Heart left ventricle (tissue), 16 donors: ENCODE measurements at regions not wholly inside any gene's neighbourhood (a gene's known extent, or its start where the extent isn't known, plus 50 kb on each side); places are given as distances from the start of the nearest gene placed in this dataset.
A peak's percentile ranks its signal among the peaks of the same experiment; 100 is the strongest.
"Not testable (repeated sequence)": the region's sequence is repeated elsewhere in the genome, so short reads cannot be mapped to it uniquely, and the experiment has no call there.

Experiments used
- ATAC-seq, 4 donors: fragments of 200-7000 bp; cut with Tn5 transposase; one replicate each; pipeline ENCODE4 v1.9.1; 2020 to 2022; ENCODE audit warnings: moderate library complexity in 4 of 4, mild to moderate bottlenecking in 3 of 4, moderate number of reproducible peaks in 1 of 4
- DNase-seq, 5 donors: peaks; one replicate each; pipeline ENCODE4 v3.0.0-alpha.2; 2020
- H3K27ac ChIP-seq, 12 donors: fragments of 200-600 bp; sonication (generic) in 4 of 12; one replicate each; pipeline versions ENCODE4 v1.5.0 to v1.8.0; 2016 to 2022; ENCODE audit warnings: mild to moderate bottlenecking in 2 of 12
- H3K27me3 ChIP-seq, 9 donors: fragments of 200-600 bp; sonication (generic) in 2 of 9; one replicate each; pipeline versions ENCODE4 v1.5.1 to v1.8.0; 2016 to 2022; ENCODE audit warnings: mild to moderate bottlenecking in 3 of 9
- H3K36me3 ChIP-seq, 9 donors: fragments of 200-600 bp; sonication (generic) in 2 of 9; one replicate each; pipeline versions ENCODE4 v1.5.0 to v1.8.0; 2018 to 2022; ENCODE audit warnings: mild to moderate bottlenecking in 2 of 9
- H3K4me1 ChIP-seq, 12 donors: fragments of 200-600 bp; sonication (generic) in 4 of 12; one replicate each; pipeline versions ENCODE4 v1.5.0 to v1.8.0; 2016 to 2022; ENCODE audit warnings: mild to moderate bottlenecking in 3 of 12
- H3K4me3 ChIP-seq, 12 donors: fragments of 200-600 bp; sonication (generic) in 4 of 12; one replicate each; pipeline versions ENCODE4 v1.5.0 to v1.8.0; 2017 to 2022; ENCODE audit warnings: mild to moderate bottlenecking in 9 of 12, moderate library complexity in 4 of 12
- H3K9me3 ChIP-seq, 12 donors: fragments of 200-600 bp; sonication (generic) in 4 of 12; one replicate each; pipeline versions ENCODE4 v1.5.0 to v1.8.0; 2016 to 2022; ENCODE audit warnings: mild to moderate bottlenecking in 1 of 12
- CTCF ChIP-seq, 12 donors: fragments of 200-600 bp; sonication (generic) in 4 of 12; IDR thresholded peaks; one replicate each; pipeline versions ENCODE4 v1.5.0 to v1.8.0; 2018 to 2022; ENCODE audit warnings: antibody characterized with exemption in 12 of 12, mild to moderate bottlenecking in 5 of 12
- POLR2A ChIP-seq, 2 donors: fragments of 450-650 bp; IDR thresholded peaks; one replicate each; pipeline ENCODE4 v1.6.1; 2017; ENCODE audit warnings: antibody characterized with exemption in 2 of 2, mild to moderate bottlenecking in 2 of 2, moderate library complexity in 2 of 2
- WGBS, 4 donors: extraction: QIAGEN DNeasy Blood & Tissue Kit in 2 of 4; methylation state at CpG; one replicate each; pipeline versions ENCODE4 v1.1.5 to v1.1.7; 2013 to 2018; 5-methylcytosine and 5-hydroxymethylcytosine counted together
- intact Hi-C, 10 donors: fragments of 100-400 bp; cut with DNase I; formaldehyde crosslinking; loops; one replicate each; pipeline versions ENCODE4 v1.11.1 to v1.14.2; 2022
- donor health status: ischemic (EF 13 %, LVEDD 7.1; RV severe dilation, severe dysfunction).
- donor health status: healthy with polysubstance abuse.
- donor health status: DM: no; HTN: yes; CAD: no.
- donor health status: DM: no; HTN: no; CAD: no.
- donor health status: ischemic (EF 25% LVEDD 6.9; RV normal size, moderate dysfunction).
- donor health status: ischemic (EF 25% LVEDD 5.7; RV mildly dilated, moderate dysfunction).
- donor health status: healthy.
- donor health status: DM: yes; HTN: yes; CAD: no.
- donor health status: ischemic (EF 35%, LVEDD 5.7; RV mildly dilated, moderate dysfunction).
- donor health status: nonischemic (EF 11% LVEDD 7.7; RV severe dilation, severe dysfunction).
- donor health status: DM: yes; HTN: yes; CAD: no.
- donor health status: PGD.
- donor health status: ischemic (EF 29% LVEDD 5.4; RV normal size, mild dysfunction).
- donor health status: nonischemic (EF 23%, LVEDD 6.1; RV moderate dilation, normal function).

GRCh38 chr2:192513575-192513974 lies 318.8 kb upstream of the TMEFF2 start:
- DNase-seq (no peak), ATAC-seq (no peak)
- intact Hi-C loops: no loop called here
- H3K36me3 ChIP-seq: no peaks in the 10 kb centered on the region
- H3K27me3 ChIP-seq: no peaks in the 10 kb centered on the region
- no peaks in the 10 kb centered on the region for H3K4me1 ChIP-seq
- no peak overlapping the region for H3K27ac ChIP-seq
- H3K4me3 ChIP-seq: no peak overlapping the region
- TF ChIP-seq POLR2A (IDR thresholded peaks at IDR 0.05) (no peak), CTCF (IDR thresholded peaks at IDR 0.05) (no peak)
- H3K9me3 ChIP-seq: no peaks in the 10 kb centered on the region
- WGBS, 4 donors: 57 to 70% (median 65%) methylated on average over 4 of the region's 4 CpGs

GRCh38 chr2:192507836-192508450 lies 313.2 kb upstream of the TMEFF2 start:
- peak in 1 of 5 donors; percentile 33 for DNase-seq
- ATAC-seq, intact Hi-C loops, H3K27ac ChIP-seq, H3K36me3 ChIP-seq, H3K4me3 ChIP-seq, H3K4me1 ChIP-seq, H3K9me3 ChIP-seq, H3K27me3 ChIP-seq: not testable (repeated sequence)
- 92 to 95% (median 94%) methylated on average over 30 to 33 of the region's 33 CpGs for whole genome bisulfite sequencing, 4 donors

- no peaks in the 10 kb centered on the region for H3K4me1 ChIP-seq
- H3K9me3 ChIP-seq: no peaks in the 10 kb centered on the region
- no peak overlapping the region for H3K4me3 ChIP-seq
- intact Hi-C loops: no loop called here
- TF ChIP-seq CTCF (IDR thresholded peaks at IDR 0.05): no peak
- no peak for TF ChIP-seq POLR2A (IDR thresholded peaks at IDR 0.05)
- WGBS, 4 donors: 52 to 73% (median 64%) methylated on average over 3 of the region's 3 CpGs
- DNase-seq: no peak
- no peaks in the 10 kb centered on the region for H3K36me3 ChIP-seq
- ATAC-seq: no peak
- H3K27me3 ChIP-seq: no peaks in the 10 kb centered on the region
- H3K27ac ChIP-seq: no peak overlapping the region
Observed at GRCh38 chr2:192500550-192501200, 305.9 kb upstream of the TMEFF2 start.

GRCh38 chr2:192499476-192499875 lies 304.7 kb upstream of the TMEFF2 start:
- Histone ChIP-seq H3K27ac (no peak overlapping the region), H3K4me3 (no peak overlapping the region), H3K9me3 (no peaks in the 10 kb centered on the region), H3K4me1 (no peaks in the 10 kb centered on the region), H3K27me3 (no peaks in the 10 kb centered on the region), H3K36me3 (no peaks in the 10 kb centered on the region)
- DNase-seq (no peak), ATAC-seq (no peak)
- intact Hi-C loops: no loop called here
- TF ChIP-seq CTCF (IDR thresholded peaks at IDR 0.05): no peak
- TF ChIP-seq POLR2A (IDR thresholded peaks at IDR 0.05): no peak

- DNase-seq (peak in 1 of 5 donors; percentile 27), ATAC-seq (no peak)
- intact Hi-C loops: no loop called here
- Histone ChIP-seq H3K9me3 (no peaks in the 10 kb centered on the region), H3K4me3 (no peak overlapping the region), H3K4me1 (no peaks in the 10 kb centered on the region), H3K36me3 (no peaks in the 10 kb centered on the region), H3K27ac (no peak overlapping the region), H3K27me3 (no peaks in the 10 kb centered on the region)
- 79 to 90% (median 84%) methylated on average over 11 of the region's 11 CpGs for WGBS, 4 donors
- no peak for TF ChIP-seq POLR2A (IDR thresholded peaks at IDR 0.05)
- no peak for TF ChIP-seq CTCF (IDR thresholded peaks at IDR 0.05)
Observed at GRCh38 chr2:192498747-192499146, 304.0 kb upstream of the TMEFF2 start.

GRCh38 chr2:192488158-192488557 lies 293.4 kb upstream of the TMEFF2 start:
- H3K36me3 ChIP-seq, H3K4me3 ChIP-seq, DNase-seq, H3K27ac ChIP-seq, H3K9me3 ChIP-seq, H3K4me1 ChIP-seq, intact Hi-C loops, H3K27me3 ChIP-seq, ATAC-seq: not testable (repeated sequence)
- WGBS, 4 donors: 44 to 56% (median 49%) methylated on average over 1 of the region's 1 CpG
